Posterior cingulate gyrus (tissue), 11 donors: ENCODE measurements at regions not wholly inside any gene's neighbourhood (a gene's known extent, or its start where the extent isn't known, plus 50 kb on each side); places are given as distances from the start of the nearest gene placed in this dataset.
"Not testable (repeated sequence)": the region's sequence is repeated elsewhere in the genome, so short reads cannot be mapped to it uniquely, and the experiment has no call there.

Experiments
- DNase-seq, 10 donors: peaks; one replicate each; pipeline versions ENCODE4 v3.0.0 to v3.0.0-alpha.2; 2020 to 2021; ENCODE audit warnings: mixed read lengths in 3 of 10
- intact Hi-C: fragments of 100-400 bp; cut with DNase I; formaldehyde crosslinking; loops from one replicate; pipeline ENCODE4 v1.15.1; 2023

GRCh38 chr4:170743633-170744032 lies 653.9 kb upstream of the AADAT start:
- DNase-seq = no peak
- intact Hi-C loops = no loop called here

- intact Hi-C loops = no loop called here
These were observed 652.1 kb upstream of the AADAT start for GRCh38 chr4:170741856-170742255.

GRCh38 chr4:170736710-170737109 lies 647.0 kb upstream of the AADAT start:
- no peak for DNase-seq
- intact Hi-C loops = no loop called here

More at GRCh38 chr4:170741856-170742255, 652.1 kb upstream of the AADAT start:
- no peak for DNase-seq

- intact Hi-C loops = no loop called here
These were observed 640.1 kb upstream of the AADAT start for GRCh38 chr4:170729897-170730296.

GRCh38 chr4:170729236-170729635 lies 639.5 kb upstream of the AADAT start:
- DNase-seq = no peak
- intact Hi-C loops = no loop called here

More at GRCh38 chr4:170729897-170730296, 640.1 kb upstream of the AADAT start:
- no peak for DNase-seq

- intact Hi-C loops = no loop called here
- no peak for DNase-seq
These were observed 634.4 kb upstream of the AADAT start for GRCh38 chr4:170724191-170724590.

- DNase-seq = no peak
- intact Hi-C loops = no loop called here
These were observed 633.4 kb upstream of the AADAT start for GRCh38 chr4:170723171-170723570.

GRCh38 chr4:170721812-170722373 lies 632.1 kb upstream of the AADAT start:
- intact Hi-C loops = no loop called here
- DNase-seq = no peak

GRCh38 chr4:170716868-170717267 lies 627.1 kb upstream of the AADAT start:
- intact Hi-C loops = no loop called here
- DNase-seq = no peak

GRCh38 chr4:170705907-170706306 lies 616.2 kb upstream of the AADAT start:
- DNase-seq = no peak
- intact Hi-C loops = no loop called here

- no peak for DNase-seq
- intact Hi-C loops = no loop called here
These were observed 610.3 kb upstream of the AADAT start for GRCh38 chr4:170700064-170700463.

- no peak for DNase-seq
- intact Hi-C loops = no loop called here
These were observed 608.6 kb upstream of the AADAT start for GRCh38 chr4:170698334-170698733.

- no peak for DNase-seq
- intact Hi-C loops = no loop called here
These were observed 608.1 kb upstream of the AADAT start for GRCh38 chr4:170697845-170698244.

GRCh38 chr4:170697045-170697444 lies 607.3 kb upstream of the AADAT start:
- no peak for DNase-seq
- intact Hi-C loops = no loop called here

- DNase-seq = no peak
- intact Hi-C loops = no loop called here
These were observed 601.4 kb upstream of the AADAT start for GRCh38 chr4:170691168-170691567.

GRCh38 chr4:170687751-170688150 lies 598.0 kb upstream of the AADAT start:
- intact Hi-C loops = no loop called here

GRCh38 chr4:170685701-170686100 lies 595.9 kb upstream of the AADAT start:
- intact Hi-C loops, DNase-seq: not testable (repeated sequence)

More at GRCh38 chr4:170687751-170688150, 598.0 kb upstream of the AADAT start:
- DNase-seq = no peak

GRCh38 chr4:170682558-170683294 lies 593.0 kb upstream of the AADAT start:
- DNase-seq = no peak
- intact Hi-C loops = no loop called here

GRCh38 chr4:170682087-170682486 lies 592.3 kb upstream of the AADAT start:
- intact Hi-C loops, DNase-seq: not testable (repeated sequence)

- intact Hi-C loops = no loop called here
- no peak for DNase-seq
These were observed 586.0 kb upstream of the AADAT start for GRCh38 chr4:170675568-170676262.

- intact Hi-C loops = no loop called here
- DNase-seq = no peak
These were observed 584.4 kb upstream of the AADAT start for GRCh38 chr4:170674176-170674575.
